Astrocyte (in vitro differentiated cells and primary cell): ENCODE measurements at regions not wholly inside any gene's neighbourhood (a gene's known extent, or its start where the extent isn't known, plus 50 kb on each side); places are given as distances from the start of the nearest gene placed in this dataset.

Experiments
- EZH2 ChIP-seq: IDR thresholded peaks from 2 replicates; pipeline ENCODE4 v1.6.1; 2012; ENCODE audit warnings: mild to moderate bottlenecking, low read length, inconsistent platforms; ENCODE audit not compliant: insufficient read depth
- TF ChIP-seq, protein P1 (sequence below): IDR thresholded peaks from 2 replicates; pipeline ENCODE4 v1.5.1; 2011; ENCODE audit warnings: low read depth, mild to moderate bottlenecking, inconsistent platforms, low read length, moderate library complexity; ENCODE audit not compliant: insufficient read depth

DNA sequence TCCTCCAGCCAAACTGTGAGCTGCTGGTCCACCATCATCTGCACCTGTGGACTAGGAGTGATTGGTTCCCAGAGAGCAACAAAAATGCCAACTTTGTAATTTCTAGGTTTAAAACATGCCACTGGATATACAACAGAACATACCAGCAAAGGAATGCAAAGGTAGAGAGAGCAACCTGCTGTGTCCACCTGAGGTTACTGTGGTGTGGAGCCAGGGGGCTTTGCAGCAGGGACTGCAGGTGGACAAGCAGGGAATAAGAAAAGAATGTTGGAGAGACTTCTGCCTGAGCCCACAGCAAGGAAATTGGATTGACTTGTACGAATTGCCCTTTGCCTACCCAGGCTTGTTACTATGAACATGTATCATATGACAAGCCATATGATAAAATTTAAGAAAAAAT is 345.2 kb upstream of the SPHKAP start:
- TF ChIP-seq, protein P1, sequence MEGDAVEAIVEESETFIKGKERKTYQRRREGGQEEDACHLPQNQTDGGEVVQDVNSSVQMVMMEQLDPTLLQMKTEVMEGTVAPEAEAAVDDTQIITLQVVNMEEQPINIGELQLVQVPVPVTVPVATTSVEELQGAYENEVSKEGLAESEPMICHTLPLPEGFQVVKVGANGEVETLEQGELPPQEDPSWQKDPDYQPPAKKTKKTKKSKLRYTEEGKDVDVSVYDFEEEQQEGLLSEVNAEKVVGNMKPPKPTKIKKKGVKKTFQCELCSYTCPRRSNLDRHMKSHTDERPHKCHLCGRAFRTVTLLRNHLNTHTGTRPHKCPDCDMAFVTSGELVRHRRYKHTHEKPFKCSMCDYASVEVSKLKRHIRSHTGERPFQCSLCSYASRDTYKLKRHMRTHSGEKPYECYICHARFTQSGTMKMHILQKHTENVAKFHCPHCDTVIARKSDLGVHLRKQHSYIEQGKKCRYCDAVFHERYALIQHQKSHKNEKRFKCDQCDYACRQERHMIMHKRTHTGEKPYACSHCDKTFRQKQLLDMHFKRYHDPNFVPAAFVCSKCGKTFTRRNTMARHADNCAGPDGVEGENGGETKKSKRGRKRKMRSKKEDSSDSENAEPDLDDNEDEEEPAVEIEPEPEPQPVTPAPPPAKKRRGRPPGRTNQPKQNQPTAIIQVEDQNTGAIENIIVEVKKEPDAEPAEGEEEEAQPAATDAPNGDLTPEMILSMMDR, result no peak
- TF ChIP-seq EZH2, result no peak
